Activated T-helper 2 cell treated with anti-CD3 and anti-CD28 coated beads, Interferon-gamma antibody, Interleukin-2, Interleukin-4, amounts not matched to agents 10 μg/mL and 5 μg/mL and 100 μg/mL, durations not matched to agents 14 hours and 24 hours and 36 hours (primary cell): ENCODE measurements at regions not wholly inside any gene's neighbourhood (a gene's known extent, or its start where the extent isn't known, plus 50 kb on each side); places are given as distances from the start of the nearest gene placed in this dataset.

Experiments used
- DNase-seq: peaks from one replicate; pipeline ENCODE4 v3.0.0; 2021; ENCODE audit warnings: low spot score
- H3K27ac Mint-ChIP-seq: one replicate; pipeline ENCODE4 v1.8.0; 2021; ENCODE audit warnings: mixed read lengths
- H3K27me3 Mint-ChIP-seq: one replicate; pipeline ENCODE4 v1.8.0; 2021; ENCODE audit warnings: low read depth, mixed read lengths
- H3K36me3 Mint-ChIP-seq: one replicate; pipeline ENCODE4 v1.8.0; 2021; ENCODE audit warnings: low read depth, mixed read lengths
- H3K4me1 Mint-ChIP-seq: one replicate; pipeline ENCODE4 v1.8.0; 2021; ENCODE audit warnings: low read depth, mixed read lengths
- H3K4me3 Mint-ChIP-seq: one replicate; pipeline ENCODE4 v1.8.0; 2021; ENCODE audit warnings: low read depth, mild to moderate bottlenecking, moderate library complexity, mixed read lengths
- H3K9me3 Mint-ChIP-seq: one replicate; pipeline ENCODE4 v1.8.0; 2021; ENCODE audit warnings: mixed read lengths
- intact Hi-C: fragments of 100-400 bp; cut with micrococcal nuclease; formaldehyde crosslinking; loops from one replicate; pipeline ENCODE4 v1.15.1; 2023

- intact Hi-C loops: loop anchor here (10.0 kb wide), 1 partner anchor 144 kb away; no protein-coding TSS in a partner anchor
- no peak for DNase-seq
- Mint-ChIP-seq H3K27ac (no peak overlapping the region), H3K4me1 (no peaks in the 10 kb centered on the region), H3K36me3 (no peaks in the 10 kb centered on the region), H3K4me3 (no peak overlapping the region), H3K27me3 (no peaks in the 10 kb centered on the region), H3K9me3 (no peaks in the 10 kb centered on the region)
Observed at GRCh38 chr6:24060982-24061754, 64.8 kb upstream of the NRSN1 start.

GRCh38 chr6:24064106-24064505 lies 61.9 kb upstream of the NRSN1 start:
- Mint-ChIP-seq H3K27ac (no peak overlapping the region), H3K4me3 (no peak overlapping the region)

GRCh38 chr6:24064832-24065231 lies 61.2 kb upstream of the NRSN1 start:
- no peaks in the 10 kb centered on the region for H3K36me3 Mint-ChIP-seq

More at GRCh38 chr6:24064106-24064505, 61.9 kb upstream of the NRSN1 start:
- H3K27me3 Mint-ChIP-seq: no peaks in the 10 kb centered on the region
- no peaks in the 10 kb centered on the region for H3K9me3 Mint-ChIP-seq
- no peak for DNase-seq
- H3K4me1 Mint-ChIP-seq: no peaks in the 10 kb centered on the region
- intact Hi-C loops: loop anchor here (10.0 kb wide), 1 partner anchor 141 kb away; no protein-coding TSS in a partner anchor
- H3K36me3 Mint-ChIP-seq: no peaks in the 10 kb centered on the region

GRCh38 chr6:24069526-24069925 lies 56.5 kb upstream of the NRSN1 start:
- no peaks in the 10 kb centered on the region for H3K4me1 Mint-ChIP-seq
- H3K27me3 Mint-ChIP-seq: no peaks in the 10 kb centered on the region
- no peak overlapping the region for H3K4me3 Mint-ChIP-seq
- H3K27ac Mint-ChIP-seq: no peak overlapping the region
- H3K36me3 Mint-ChIP-seq: no peaks in the 10 kb centered on the region
- no peak for DNase-seq
- intact Hi-C loops: loop anchor here (10.0 kb wide), 1 partner anchor 135 kb away; no protein-coding TSS in a partner anchor
- no peaks in the 10 kb centered on the region for H3K9me3 Mint-ChIP-seq

More at GRCh38 chr6:24064832-24065231, 61.2 kb upstream of the NRSN1 start:
- DNase-seq: no peak
- Mint-ChIP-seq H3K4me1 (no peaks in the 10 kb centered on the region), H3K27ac (no peak overlapping the region), H3K4me3 (no peak overlapping the region), H3K9me3 (no peaks in the 10 kb centered on the region), H3K27me3 (no peaks in the 10 kb centered on the region)
- intact Hi-C loops: loop anchor here (10.0 kb wide), 1 partner anchor 140 kb away; no protein-coding TSS in a partner anchor

- H3K27ac Mint-ChIP-seq: no peak overlapping the region
- no peaks in the 10 kb centered on the region for H3K4me1 Mint-ChIP-seq
- H3K4me3 Mint-ChIP-seq: no peak overlapping the region
- no peak for DNase-seq
- intact Hi-C loops: no loop called here
- no peaks in the 10 kb centered on the region for H3K9me3 Mint-ChIP-seq
- no peaks in the 10 kb centered on the region for H3K27me3 Mint-ChIP-seq
- H3K36me3 Mint-ChIP-seq: no peaks in the 10 kb centered on the region
Observed at GRCh38 chr6:24072038-24072746, 53.8 kb upstream of the NRSN1 start.

- intact Hi-C loops: no loop called here
- DNase-seq: no peak
- Mint-ChIP-seq H3K4me1 (no peaks in the 10 kb centered on the region), H3K36me3 (no peaks in the 10 kb centered on the region), H3K9me3 (no peaks in the 10 kb centered on the region), H3K27ac (no peak overlapping the region), H3K27me3 (no peaks in the 10 kb centered on the region), H3K4me3 (no peak overlapping the region)
Observed at GRCh38 chr6:24076011-24076410, 50.0 kb upstream of the NRSN1 start.
